NCI-H1417 treated with DMSO at 0.1 percent for 48 hours (cell line): ENCODE measurements at regions not wholly inside any gene's neighbourhood (a gene's known extent, or its start where the extent isn't known, plus 50 kb on each side); places are given as distances from the start of the nearest gene placed in this dataset.

Source experiments
- DNase-seq: peaks from one replicate; lab custom pipeline; 2025; lab: John Stamatoyannopoulos, UW

GRCh38 chr18:56278421-56279003, 359.9 kb downstream of the TXNL1 start:
- DNase-seq: no peak

GRCh38 chr18:56276466-56276865, 361.9 kb downstream of the TXNL1 start:
- DNase-seq: no peak

- no peak for DNase-seq
Observed at GRCh38 chr18:56273541-56274219, 364.7 kb downstream of the TXNL1 start.

- no peak for DNase-seq
Observed at GRCh38 chr18:56270671-56271250, 367.6 kb downstream of the TXNL1 start.

- no peak for DNase-seq
Observed at GRCh38 chr18:56269958-56270357, 368.4 kb downstream of the TXNL1 start.

- DNase-seq: no peak
Observed at GRCh38 chr18:56268952-56269351, 369.4 kb downstream of the TXNL1 start.

- no peak for DNase-seq
Observed at GRCh38 chr18:56267334-56267733, 371.1 kb downstream of the TXNL1 start.

- DNase-seq: no peak
Observed at GRCh38 chr18:56258178-56258577, 380.2 kb downstream of the TXNL1 start.

- no peak for DNase-seq
Observed at GRCh38 chr18:56257205-56257604, 381.2 kb downstream of the TXNL1 start.

- DNase-seq: no peak
Observed at GRCh38 chr18:56256659-56257058, 381.7 kb downstream of the TXNL1 start.

GRCh38 chr18:56255381-56255780, 383.0 kb downstream of the TXNL1 start:
- no peak for DNase-seq

GRCh38 chr18:56252456-56252855, 385.9 kb downstream of the TXNL1 start:
- no peak for DNase-seq

- no peak for DNase-seq
Observed at GRCh38 chr18:56248610-56249235, 389.7 kb downstream of the TXNL1 start.

- DNase-seq: no peak
Observed at GRCh38 chr18:56246916-56247315, 391.5 kb downstream of the TXNL1 start.

- no peak for DNase-seq
Observed at GRCh38 chr18:56245866-56246580, 392.4 kb downstream of the TXNL1 start.

- no peak for DNase-seq
Observed at GRCh38 chr18:56240405-56240804, 398.0 kb downstream of the TXNL1 start.

- no peak for DNase-seq
Observed at GRCh38 chr18:56238576-56238975, 399.8 kb downstream of the TXNL1 start.

GRCh38 chr18:56235481-56236013, 402.8 kb downstream of the TXNL1 start:
- no peak for DNase-seq

- no peak for DNase-seq
Observed at GRCh38 chr18:56235071-56235470, 403.3 kb downstream of the TXNL1 start.

GRCh38 chr18:56233595-56233994, 404.8 kb downstream of the TXNL1 start:
- DNase-seq: no peak

GRCh38 chr18:56226025-56226424, 412.4 kb downstream of the TXNL1 start:
- DNase-seq: no peak
